GM19467 (cell line): ENCODE measurements at regions not wholly inside any gene's neighbourhood (a gene's known extent, or its start where the extent isn't known, plus 50 kb on each side); places are given as distances from the start of the nearest gene placed in this dataset.
"Not testable (repeated sequence)": the region's sequence is repeated elsewhere in the genome, so short reads cannot be mapped to it uniquely, and the experiment has no call there.

ENCODE experiments used
- ATAC-seq: cut with Tn5 transposase; IDR thresholded peaks from one replicate; pipeline ENCODE4 v1.9.1; 2021; ENCODE audit warnings: mild to moderate bottlenecking, moderate library complexity; ENCODE audit not compliant: unreplicated experiment

DNA sequence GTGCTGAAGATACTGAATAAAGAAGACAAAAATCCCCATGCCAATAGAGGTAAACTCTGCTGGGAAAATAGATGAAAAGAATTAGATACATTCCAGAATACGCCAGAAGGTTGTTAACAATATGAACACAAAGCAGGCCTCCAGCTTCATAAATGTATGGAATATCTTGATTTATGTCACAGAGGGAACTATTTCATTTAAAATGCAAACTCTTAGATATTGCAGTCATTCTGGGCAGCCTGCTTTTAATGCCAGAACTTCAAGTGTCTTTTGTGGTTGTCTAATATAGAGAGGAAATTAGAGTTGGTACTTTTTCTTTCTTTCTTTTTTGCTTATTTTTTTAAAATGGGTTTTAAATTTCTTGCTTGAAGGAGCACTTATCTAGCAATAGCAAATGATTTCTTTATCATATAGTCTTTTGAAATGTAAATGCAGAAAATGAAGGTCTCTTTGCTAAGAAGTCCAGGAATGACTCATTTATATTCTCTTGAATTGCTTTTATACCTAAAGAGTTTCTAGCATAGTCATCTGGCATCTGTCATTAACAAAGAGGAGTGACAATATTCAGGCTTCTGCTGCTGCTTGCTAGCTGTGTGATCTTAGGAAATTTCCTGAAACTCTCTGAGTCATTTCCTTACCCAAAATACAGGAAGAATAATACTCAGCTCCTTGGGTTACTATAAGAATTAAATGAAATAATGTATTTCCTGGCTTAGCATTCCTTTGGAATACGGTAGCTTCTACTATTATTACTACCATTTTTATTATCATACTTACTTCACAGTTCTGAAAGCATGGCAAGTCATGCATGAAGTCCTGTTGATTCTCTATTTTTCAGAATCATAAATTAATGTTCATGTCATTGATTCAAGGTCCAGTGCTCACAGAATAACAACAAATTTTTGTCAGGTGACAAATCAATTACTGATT, 527.6 kb downstream of the DIPK2A start:
- no peak for ATAC-seq

DNA sequence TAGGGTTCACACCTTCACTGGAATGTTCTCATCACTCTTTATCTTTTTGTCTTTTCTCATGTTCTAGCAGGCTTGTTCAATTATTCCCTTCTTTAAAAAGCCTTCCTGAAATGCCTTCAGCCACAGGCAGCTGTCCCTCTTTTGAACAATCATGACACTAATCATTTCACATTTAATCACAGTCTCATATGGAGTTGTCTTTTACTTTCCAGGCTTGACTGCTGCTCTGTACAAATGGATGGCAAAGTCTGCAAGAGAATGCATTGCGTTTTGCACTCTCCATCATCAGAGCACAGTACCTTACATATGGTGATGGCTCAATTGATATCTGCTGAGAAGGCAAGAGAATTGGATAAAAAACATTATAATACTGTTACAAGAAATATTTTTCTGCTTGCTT, 529.8 kb downstream of the DIPK2A start:
- no peak for ATAC-seq

DNA sequence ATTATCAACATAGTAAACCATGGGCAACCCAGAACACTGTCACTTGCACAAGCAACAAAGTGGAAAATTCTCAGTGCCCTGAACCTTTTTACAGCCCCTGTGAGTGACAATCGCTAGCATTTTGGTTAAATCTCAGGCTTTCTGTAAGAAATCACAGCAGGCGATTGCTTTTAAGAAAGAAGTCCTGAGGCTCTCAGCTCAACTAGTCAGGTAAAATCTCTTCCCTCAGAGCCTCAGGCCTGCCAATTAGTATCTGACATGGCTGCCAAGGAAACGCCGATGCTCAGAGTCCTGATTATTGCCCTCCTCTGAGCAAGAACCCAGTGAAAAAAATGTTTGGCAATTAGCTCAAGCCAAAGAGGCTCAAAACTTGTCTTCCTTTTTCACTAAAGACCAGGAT, 530.8 kb downstream of the DIPK2A start:
- ATAC-seq, result no peak

DNA sequence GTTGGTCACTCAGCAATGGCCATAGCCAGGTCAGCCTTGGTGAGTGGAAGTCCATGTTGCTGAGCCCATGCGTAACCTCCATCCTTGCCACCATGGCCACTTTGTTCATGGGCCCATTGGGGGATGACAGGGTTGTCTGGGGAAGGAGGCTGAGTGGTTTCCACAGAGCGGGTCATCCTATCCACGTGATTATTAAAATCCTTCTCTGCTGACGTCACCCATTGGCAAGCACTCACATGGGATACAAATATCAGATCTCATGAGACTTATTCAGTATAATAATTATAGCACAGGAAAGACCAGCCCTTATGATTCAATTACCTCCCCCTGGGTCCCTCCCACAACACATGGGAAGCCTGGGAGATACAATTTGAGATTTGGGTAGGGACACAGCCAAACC, 534.8 kb downstream of the DIPK2A start:
- ATAC-seq, result not testable (repeated sequence)

DNA sequence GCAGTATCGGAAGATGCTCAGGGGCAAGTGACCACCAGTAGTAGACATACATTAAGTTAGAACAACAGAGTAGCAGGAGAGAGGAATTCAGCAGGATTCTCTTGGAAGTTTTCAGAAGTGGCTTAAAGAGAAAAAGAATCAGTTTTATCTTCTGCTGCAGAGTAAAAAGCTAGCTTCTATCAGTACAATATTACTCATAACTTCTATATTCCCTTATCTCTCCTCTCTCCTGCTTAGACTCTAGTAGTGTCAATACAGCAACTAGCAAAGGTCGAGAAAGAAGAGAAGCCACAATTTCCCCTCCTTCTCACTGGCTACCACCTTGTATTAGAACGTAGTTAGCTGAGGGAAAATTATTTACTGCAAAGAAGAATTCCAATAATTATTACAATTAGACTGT, 539.7 kb downstream of the DIPK2A start:
- no peak for ATAC-seq

DNA sequence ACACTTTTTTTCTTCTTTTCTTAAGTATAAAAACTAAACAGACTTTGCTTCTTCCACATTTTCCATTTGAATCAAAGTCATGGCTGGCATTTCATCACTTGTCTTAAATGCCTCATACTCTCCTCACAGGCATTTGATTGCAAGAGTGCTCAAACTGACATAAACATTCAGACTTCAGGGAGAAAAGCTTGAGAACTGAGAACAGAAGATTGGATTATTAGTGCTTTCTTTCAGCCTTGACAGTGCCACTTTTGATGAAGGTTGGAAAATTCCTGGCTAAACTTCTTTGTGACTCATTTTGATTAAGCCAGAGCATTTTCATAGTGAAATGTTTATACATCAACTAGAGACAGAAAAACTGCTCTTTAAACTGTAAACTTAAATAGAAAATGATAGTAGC, 544.4 kb downstream of the DIPK2A start:
- no peak for ATAC-seq

DNA sequence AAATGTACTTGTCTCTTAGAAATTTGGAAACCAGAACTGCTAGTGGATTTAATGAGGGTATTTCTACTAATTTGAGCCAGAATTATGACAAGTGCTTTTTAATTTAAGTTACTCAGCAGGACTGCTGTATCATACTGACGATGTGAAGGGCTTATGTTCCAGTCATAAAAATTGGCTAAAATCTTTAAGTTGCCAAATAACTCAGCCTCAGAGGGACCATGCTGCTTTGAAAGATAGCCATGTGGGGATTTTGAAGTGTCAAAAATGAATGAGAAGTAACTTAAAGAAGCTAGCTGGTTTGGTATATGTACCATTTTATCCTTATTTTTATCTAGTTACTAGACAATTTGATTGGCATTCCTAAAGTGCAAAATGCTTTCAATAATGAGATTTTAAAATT, 545.0 kb downstream of the DIPK2A start:
- ATAC-seq, result no peak

DNA sequence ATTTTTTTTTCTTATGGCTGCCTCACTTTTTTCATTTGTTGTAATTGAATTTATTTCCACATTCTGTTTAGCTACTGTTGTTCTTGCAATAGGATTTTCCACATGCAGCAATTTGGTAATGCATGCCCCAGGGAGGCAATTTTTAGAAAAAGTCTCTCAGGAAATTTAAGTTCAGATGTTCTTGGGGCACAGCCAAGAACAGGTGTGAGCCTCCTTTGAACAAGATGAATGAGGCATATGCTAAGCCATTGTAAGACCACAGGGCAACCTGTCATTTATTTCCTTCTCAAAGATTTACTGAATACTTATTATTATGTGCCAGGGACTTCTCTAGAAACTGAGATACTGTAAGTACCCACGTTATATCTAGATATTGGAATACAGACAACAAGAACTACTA, 549.5 kb downstream of the DIPK2A start:
- no peak for ATAC-seq

DNA sequence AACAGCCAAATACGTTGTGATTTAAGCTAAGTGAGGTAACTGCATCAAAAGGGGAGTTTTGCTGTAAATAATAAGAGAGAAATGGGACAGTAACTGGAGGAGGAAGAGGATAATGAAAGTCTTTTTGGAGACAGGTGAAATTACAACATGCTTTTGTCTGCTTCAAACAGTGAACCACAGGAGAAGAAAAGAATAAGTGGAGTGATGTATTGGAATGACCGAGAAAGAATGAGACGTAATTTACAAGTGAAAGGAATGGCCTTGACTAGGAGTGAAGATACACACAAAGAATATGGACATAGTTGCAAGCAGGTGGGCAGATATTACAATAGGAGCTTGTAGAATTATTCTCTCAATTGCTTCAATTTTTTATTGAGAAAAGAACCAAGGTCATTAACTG, 550.8 kb downstream of the DIPK2A start:
- no peak for ATAC-seq

DNA sequence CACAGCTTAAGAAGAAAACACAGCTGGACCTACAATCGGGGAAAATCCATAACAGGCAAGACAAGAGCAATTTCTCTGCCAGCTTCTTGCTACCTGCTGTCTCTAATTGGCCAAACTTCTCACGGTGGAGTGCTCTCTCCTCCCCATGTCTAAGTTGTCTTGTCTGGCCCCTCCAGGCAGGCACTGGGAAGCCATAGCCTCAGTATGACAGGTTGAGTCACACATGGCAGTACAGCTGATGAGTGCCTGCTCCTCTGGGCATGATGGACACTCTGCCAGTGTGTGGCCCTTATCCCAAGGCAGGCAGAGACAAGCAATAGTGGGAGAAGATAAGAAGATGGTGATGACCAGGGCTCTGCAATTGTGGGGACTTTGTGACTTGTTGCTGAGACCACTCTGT, 551.8 kb downstream of the DIPK2A start:
- no peak for ATAC-seq

DNA sequence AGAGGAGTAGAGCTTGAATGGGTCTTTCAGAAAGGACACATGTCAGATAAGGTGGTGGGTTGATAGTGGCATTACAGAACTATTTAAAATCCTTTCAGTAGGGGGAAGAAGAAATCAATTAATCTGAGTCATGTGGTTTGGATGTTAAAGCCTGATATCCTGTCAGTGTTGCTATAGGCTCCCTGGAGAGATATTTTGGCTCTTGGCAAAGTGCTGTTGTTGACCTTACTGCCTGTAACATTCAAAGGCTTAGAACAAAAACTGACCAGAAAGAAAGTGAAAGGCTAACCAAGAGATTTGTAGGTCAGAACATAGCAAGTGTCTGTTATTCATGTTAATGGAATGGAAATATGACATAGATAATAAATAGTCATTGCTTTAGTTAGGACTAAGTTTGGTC, 552.9 kb downstream of the DIPK2A start:
- no peak for ATAC-seq

DNA sequence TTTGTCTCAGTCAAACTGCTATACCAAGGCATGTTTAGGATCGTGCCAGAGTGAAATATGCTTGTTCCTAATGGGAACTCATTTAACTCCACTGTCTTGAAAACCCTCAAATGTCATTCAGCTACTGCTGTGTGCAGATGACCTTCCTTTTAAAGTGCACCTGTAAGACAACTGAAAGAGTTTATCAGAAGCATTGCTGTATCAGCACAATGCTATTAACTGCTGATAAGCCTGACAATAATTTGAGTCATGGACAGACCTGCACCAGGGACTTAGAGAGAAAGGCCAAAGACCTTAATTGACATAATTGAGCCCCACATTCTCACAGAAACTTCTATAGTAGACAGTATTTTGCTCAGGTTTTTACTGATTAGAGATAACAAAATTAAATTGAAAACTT, 557.9 kb downstream of the DIPK2A start:
- no peak for ATAC-seq

DNA sequence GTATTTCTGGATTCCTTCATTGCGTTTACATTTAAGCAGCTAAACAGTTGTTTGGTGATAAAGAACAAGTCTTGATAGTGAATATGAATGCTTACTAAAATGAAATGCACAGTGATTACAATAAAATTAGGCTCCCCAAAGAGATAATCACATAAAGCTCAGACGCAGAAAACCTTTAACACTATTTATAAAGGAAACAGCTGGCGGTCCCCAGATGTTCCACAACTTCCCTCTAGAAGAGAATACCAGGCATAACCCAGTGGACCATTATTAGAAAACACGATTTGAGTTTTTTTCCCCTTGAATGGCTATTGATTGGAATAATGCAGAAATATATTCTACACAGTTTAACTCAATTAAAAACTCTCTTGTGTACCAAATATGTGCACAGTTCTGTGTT, 573.2 kb downstream of the DIPK2A start:
- ATAC-seq, result no peak

DNA sequence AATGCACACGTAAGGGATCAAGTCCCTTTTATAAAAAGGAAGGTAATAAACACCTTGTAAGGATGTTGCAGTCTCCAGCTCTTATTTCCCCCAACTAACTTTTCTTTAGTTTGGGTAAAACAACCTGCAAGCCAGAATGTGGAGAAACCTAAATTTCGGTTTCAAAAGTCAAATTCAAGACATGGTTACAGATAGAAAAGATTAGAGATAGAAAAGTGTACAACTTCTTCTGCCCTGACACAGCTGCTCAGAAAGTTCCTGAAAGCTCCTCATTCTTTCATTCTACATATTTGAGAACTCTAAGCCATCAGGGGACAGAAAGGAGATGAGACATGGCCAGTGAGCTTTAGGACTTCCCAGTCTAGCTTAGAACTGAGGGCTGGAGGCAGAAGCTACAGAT, 574.9 kb downstream of the DIPK2A start:
- no peak for ATAC-seq

DNA sequence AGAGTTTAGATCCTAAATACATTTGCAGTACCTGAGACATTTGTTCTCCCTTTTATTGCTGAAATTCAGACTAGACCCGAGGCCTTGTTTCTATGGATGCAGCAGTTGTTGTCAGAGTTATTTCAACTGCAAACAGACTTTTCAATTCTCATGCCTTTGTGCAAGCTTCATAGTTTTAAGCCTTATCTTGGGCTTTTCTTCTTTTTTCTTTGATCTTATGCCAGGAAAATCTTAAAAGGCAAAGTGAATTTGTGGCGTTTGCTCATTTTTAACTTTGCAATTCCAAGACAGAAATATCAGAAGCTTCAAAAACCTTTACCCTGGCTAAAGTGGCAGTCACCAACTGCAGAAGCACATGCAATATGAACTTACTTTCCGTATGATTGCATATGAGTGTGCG, 576.7 kb downstream of the DIPK2A start:
- no peak for ATAC-seq

DNA sequence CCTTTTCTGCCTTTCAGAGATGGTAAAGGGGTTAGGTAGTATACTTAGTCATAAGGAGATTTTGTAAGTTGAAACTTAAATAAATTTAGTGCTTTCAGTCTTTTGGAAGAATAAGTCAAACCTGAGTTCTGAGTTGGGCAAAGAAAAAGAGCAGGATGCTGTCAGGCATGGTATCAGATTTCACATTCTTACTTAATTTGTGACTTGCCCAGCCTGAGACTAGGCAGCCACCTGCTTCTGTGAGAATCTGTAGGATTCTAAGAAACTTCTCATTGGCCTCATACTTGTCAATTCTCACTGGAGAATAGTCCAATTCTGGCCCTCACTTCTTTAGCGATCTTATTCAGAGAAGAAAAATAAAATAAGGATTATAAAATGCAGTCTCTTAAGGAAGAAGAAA, 577.5 kb downstream of the DIPK2A start:
- no peak for ATAC-seq

DNA sequence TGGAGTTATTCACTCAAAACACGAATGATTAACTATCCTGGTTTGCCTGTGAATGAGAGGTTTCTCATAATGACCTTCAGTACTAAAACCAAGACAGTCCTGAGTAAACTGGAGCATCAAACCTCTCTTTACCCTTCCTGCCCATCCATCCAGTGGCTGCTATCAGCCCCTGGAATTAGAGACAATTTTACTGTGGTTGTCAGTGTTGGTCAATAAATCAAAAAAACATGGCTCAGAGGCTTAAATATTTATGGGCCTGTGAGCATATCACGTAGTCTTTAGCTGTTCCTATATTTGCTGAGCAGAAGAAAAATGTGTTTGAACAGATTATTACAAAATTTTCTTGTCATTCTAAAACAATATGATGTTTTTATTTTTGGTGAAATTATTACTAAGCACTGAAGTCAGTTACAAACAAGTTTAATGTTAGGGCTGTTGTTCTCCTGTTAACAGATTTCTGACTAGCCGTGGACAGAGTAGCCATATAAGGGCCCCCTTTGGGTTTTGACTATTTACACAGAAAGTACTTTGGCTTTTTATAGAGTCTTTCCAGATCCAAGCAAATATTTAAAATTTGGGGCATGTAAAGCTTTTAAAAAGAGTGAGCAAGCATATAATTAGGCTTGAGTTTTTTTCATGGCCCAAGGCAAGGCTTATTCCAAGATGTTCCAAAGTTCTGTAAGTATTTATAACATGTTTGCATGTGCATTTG, 580.9 kb downstream of the DIPK2A start:
- ATAC-seq, result no peak

DNA sequence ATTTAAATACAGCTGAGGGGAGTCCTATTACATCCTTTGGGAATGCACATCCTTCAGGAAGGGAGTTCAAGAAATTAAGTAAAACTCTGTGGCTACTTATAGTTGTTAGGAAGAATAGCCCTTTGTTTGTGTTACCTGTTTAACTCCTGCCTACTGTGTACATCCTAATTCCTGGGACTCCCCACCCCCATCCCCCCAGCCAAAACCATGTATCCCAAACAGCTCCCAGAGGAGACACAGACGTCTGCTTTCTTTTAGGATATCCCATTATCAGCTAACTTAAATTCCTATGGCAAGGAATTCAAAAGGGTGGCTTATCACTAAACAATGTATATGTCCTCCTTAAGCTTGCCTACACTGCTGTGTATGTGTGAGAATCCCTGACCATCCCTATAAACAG, 581.7 kb downstream of the DIPK2A start:
- ATAC-seq, result no peak

DNA sequence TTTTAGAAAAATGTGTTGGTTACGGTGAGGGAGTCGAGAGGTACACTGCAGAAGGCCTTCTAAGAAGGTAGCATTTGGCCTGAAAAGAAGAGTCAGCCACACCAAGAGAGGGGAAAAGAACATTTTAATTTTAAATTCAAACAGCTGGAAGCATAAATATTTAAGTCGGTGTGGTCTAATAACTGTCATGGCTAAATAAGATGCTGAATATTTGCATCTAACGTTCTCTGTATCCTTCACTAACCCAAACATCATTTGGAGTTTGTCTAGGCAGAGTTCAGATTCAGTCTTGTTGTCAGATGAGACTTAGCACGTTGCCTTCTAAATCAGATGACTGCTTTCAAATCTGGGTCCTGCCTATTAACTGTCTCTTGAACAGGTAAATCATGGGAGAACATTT, 583.3 kb downstream of the DIPK2A start:
- no peak for ATAC-seq

DNA sequence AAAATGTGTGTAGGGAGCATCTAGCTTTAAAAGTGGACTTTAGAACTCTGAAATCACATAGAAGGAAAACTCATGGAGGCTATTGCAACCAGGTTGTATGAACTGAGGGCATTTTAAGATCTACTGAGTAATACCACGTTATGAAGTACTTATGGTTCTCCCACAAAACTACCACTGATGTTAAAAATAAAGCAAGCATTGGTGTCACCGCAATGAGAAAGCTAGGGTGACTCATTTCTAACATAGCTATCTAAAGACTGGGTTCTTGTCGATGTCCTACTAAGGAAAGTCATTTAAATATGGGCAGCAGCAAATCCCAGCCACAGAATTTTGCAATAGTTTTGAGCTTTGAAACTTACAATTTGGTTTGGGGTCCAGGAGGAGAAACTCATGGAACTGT, 584.8 kb downstream of the DIPK2A start:
- peak; percentile 53 for ATAC-seq

DNA sequence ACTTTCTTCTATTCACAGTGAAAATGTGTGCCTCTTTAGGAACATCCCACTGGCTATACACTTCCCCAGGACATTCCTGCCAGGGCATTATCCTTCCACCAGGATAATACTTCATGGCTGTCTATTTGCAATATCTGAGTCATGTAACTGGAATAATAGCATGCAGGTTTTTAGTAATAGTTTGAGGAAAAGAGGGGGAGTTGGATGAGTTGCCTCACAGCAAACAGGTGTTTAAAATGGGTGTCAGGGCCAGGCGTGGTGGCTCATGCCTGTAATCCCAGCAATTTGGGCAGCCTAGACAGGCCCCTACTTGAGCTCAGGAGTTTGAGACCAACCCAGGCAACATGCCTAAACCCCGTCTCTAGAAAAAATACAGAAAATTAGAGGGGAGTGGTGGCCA, 585.9 kb downstream of the DIPK2A start:
- ATAC-seq, result no peak

DNA sequence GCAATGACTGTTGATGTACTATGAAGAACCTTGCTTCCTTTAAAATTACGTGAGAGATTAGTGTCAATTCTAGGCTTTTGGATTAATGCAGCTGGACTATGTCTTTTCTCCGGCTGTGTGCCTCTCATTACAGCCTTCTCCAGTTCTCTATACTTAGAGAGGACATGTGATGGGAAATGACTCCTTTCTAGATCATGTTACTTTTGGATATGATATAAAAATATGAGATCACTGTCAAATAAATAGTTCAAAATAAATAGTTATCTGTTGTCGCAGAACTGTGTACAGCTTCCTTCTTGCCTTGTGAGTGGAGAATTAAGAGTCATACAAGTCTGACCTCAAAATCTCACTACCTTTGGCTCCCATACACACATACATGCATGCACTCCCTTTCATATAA, 592.4 kb downstream of the DIPK2A start:
- no peak for ATAC-seq
